DMS153 (cell line): ENCODE measurements at regions not wholly inside any gene's neighbourhood (a gene's known extent, or its start where the extent isn't known, plus 50 kb on each side); places are given as distances from the start of the nearest gene placed in this dataset.
"Not testable (repeated sequence)": the region's sequence is repeated elsewhere in the genome, so short reads cannot be mapped to it uniquely, and the experiment has no call there.

Source experiments
- DNase-seq: peaks from one replicate; lab custom pipeline; 2025; lab: John Stamatoyannopoulos, UW

DNA sequence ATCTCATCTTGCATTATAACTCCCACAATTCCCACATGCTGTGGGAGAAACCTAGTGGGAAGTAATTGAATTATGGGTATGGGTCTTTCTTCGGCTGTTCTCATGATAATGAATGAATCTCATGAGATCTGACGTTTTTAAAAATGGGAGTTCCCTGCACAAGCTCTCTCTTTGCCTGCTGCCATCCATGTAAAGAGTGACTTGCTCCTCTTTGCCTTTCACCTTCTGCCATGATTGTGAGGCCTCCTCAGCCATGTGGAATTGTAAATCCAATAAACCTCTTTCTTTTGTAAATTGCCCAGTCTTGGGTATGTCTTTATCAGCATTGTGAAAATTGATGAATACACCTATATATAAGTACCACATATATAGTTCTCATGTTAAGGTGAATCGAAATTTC lies 961.7 kb upstream of the COX7C start:
- DNase-seq = no peak

DNA sequence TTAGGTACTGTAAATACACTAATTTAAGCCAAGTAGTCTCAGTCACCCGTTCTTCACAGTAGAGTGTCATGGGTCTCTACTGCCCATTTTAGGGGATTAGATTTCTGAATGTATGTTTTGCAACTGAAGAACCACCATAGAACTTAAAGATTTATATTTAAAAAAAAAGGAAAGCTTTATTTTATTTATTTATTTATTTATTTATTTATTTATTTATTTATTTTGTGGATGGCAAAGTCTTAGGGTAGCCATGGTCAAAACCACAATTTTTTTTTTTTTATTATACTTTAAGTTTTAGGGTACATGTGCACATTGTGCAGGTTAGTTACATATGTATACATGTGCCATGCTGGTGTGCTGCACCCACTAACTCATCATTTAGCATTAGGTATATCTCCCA lies 960.4 kb upstream of the COX7C start:
- not testable (repeated sequence) for DNase-seq

DNA sequence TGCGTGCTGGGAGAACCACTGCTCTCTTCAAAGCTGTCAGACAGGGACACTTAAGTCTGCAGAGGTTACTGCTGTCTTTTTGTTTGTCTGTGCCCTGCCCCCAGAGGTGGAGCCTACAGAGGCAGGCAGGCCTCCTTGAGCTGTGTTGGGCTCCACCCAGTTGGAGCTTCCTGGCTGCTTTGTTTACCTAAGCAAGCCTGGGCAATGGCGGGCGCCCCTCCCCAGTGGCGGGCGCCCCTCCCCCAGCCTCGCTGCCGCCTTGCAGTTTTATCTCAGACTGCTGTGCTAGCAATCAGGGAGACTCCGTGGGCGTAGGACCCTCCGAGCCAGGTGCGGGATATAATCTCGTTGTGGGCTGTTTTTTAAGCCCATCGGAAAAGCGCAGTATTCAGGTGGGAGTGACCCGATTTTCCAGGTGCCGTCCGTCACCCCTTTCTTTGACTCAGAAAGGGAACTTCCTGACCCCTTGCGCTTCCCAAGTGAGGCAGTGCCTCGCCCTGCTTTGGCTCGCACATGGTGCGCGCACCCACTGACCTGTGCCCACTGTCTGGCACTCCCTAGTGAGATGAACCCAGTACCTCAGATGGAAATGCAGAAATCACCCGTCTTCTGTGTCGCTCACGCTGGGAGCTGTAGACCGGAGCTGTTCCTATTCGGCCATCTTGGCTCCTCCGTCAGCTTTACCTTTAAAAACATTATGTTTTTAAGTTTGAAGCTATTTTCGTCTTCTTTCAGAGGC lies 954.6 kb upstream of the COX7C start:
- not testable (repeated sequence) for DNase-seq

DNA sequence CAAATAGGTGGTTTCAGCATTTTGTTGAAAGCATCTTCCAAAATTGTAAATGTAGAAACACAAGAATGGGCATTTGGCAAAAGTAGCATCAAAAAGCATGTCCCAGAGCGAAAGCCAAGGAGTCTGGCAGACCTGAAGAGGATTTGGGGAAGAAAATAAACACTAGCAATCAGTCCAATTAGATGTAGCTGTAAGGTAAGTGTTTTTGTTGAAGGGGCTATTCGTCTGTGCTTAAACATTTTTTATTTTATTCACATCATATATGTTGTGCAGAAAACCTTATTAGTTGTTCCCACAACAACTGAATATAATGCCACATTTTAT lies 954.1 kb upstream of the COX7C start:
- DNase-seq = no peak

DNA sequence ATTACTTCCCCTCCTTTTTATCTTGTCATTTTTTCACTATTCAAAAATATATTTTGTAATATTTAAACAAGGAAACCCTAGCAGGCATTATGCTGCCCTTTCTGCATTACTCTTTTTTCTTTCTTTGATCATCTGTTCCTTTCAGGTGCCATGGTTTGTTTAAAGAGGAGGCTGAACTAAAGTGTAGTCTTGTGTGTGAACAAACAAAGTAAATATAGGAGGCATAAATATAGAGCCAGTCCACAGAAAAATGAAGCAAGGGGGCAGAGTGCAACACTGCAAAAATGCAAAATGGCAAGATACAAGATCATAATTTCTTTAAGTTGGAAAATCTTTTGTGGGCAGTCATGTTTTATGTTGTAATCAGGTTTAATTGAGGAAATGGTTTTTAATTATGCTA lies 947.3 kb upstream of the COX7C start:
- DNase-seq = no peak

- no peak for DNase-seq
Observed at GRCh38 chr5:85671223-85671970, 946.3 kb upstream of the COX7C start.

DNA sequence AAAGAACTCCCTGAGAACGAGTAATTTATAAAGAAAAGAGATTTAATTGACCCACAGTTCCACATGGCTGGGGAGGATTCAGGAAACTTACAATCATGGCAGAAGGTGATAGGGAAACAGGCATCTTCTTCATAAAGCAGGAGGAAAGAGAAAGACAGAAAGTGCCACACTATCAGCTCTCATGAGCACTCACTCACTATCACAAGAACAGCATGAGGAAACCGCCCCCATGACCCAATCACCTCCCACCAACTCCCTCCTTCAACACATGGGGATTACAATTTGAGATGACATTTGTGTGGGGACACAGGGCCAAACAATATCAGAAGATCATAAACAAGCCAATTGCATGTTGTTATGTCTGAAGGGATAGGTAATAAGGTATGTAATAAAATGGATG lies 935.9 kb upstream of the COX7C start:
- no peak for DNase-seq

GRCh38 chr5:85684351-85684750 lies 933.4 kb upstream of the COX7C start:
- no peak for DNase-seq

DNA sequence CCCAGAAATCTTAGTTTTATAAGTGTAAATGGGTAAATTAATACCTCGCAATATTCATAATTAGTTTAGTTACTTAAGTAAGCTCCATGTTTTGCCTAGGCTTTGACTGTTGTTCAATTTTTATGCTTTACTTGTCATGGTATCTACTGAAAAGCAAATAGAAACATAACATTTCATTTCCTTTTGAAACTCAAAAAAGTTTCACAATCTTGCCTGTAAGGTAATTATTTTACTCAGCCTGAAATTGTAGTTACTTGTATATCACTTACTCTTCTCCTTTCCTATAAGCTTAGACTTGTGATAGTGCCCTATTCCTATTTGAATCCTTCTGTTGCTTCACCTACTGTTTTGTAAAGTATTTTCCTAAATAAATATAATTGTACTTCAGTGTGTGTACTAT lies 914.4 kb upstream of the COX7C start:
- DNase-seq = no peak

- no peak for DNase-seq
Observed at GRCh38 chr5:85709728-85710127, 908.0 kb upstream of the COX7C start.

DNA sequence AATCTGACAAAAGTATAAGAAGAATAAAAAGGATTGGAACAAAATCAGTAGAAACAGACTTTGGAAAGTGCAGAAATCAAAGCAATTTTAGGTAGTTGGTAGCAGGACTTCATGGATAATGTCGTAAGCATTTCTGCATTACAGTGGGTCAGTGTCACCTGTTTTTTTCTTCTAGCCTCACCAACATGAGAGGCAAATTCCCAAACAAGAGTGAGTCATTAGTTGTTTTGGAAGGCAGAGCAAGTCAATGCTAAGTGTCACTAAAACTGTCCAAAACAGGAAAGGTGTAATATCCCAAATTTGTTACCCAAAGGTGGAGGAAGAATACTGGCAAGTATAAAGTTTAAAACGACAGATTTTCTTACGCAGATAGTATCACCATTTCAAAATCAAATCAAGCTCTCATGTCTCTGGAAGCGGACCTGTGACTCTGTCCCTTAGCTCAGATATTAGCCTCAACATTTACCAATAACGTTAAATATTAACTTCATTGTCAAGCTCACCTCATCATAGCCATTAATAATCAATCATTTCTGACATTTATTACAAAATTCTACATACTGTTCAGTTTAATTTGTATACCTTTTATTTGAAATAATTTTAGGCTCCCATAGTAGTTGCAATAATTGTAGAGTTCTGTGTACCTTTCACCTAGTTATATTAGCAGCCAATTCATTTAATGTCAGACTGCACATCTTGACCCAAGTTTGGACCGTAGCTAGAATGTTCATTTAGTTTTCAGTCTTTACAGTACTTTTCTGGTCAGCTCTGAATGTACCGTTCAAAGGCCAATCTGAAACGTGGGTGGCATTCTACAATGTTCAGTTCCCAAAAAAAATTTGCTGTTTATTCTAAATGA lies 901.2 kb upstream of the COX7C start:
- DNase-seq = no peak

GRCh38 chr5:85717203-85717563 lies 900.6 kb upstream of the COX7C start:
- no peak for DNase-seq

DNA sequence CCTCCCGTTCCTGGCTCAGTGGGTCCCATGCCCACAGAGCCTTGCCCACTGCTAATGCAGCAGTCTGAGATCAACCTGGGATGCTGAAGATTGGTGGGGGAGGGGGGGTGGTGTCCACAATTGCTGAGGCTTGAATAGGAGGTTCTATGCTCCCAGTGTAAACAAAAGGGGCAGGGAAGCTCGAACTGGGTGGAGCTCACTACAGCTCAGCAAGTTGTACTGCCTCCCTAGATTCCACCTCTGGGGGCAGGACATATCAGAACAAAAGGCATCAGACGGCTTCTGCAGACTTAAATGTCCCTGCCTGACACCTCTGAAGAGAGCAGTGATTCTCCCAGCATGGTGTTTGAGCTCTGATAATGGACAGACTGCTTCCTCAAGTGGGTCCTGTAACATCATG lies 885.6 kb upstream of the COX7C start:
- no peak for DNase-seq

DNA sequence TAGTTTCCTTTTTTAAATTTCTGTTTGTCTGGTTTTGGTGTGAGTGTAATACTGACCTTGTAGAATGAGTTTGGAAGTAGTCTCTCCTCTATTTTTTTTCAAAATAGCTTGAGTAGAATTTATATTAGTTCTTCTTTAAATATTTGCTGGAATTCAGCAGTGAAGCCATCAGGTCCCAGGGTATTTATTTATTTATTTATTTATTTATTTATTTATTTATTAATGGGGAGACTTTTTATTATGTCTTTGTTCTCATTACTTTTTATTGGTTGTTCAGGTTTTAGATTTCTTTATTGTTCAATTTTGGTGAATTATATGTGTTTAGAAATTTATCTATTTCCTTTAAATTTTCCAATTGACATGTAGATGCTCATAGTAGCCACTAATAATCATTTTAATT lies 875.8 kb upstream of the COX7C start:
- no peak for DNase-seq

GRCh38 chr5:85760519-85760918 lies 857.2 kb upstream of the COX7C start:
- DNase-seq = no peak

GRCh38 chr5:85769347-85769746 lies 848.4 kb upstream of the COX7C start:
- no peak for DNase-seq

- DNase-seq = no peak
Observed at GRCh38 chr5:85784746-85785145, 833.0 kb upstream of the COX7C start.

DNA sequence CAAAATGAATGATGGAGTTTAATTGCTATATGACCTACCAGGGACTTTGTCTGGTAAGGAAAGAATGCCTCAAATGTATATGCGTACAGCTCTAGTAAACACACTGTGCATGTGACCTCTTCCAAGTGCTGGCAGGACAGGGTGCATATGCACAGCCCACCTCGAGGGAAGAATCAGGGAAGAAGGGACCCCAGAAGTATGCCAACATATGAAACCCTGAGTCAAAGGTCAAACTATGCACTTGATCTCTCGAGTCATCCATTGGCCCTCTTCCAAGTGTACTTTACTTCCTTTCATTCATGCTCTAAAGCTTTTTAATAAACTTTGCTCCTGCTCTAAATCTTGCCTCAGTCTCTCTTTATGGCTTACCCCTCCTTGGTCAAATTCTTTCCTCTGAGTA lies 804.6 kb upstream of the COX7C start:
- no peak for DNase-seq

DNA sequence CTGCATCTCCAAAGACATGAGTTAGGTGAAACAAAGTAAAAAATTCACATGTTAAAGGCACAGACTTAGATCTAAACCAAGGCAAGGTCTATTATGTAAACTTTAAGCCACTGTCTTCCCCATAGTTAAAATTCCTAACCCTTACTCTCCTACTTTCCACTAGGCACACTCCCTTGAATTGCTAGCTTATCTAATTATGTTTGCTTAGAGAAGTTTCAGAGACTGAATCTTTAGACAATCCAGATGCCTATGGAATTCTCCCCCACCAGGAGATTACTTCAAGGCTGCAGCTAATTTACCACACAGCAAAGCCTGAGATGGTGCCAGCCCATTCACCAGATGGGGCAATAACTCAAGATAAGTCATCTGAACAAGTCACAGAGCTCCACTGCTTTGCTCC lies 803.1 kb upstream of the COX7C start:
- DNase-seq = no peak

DNA sequence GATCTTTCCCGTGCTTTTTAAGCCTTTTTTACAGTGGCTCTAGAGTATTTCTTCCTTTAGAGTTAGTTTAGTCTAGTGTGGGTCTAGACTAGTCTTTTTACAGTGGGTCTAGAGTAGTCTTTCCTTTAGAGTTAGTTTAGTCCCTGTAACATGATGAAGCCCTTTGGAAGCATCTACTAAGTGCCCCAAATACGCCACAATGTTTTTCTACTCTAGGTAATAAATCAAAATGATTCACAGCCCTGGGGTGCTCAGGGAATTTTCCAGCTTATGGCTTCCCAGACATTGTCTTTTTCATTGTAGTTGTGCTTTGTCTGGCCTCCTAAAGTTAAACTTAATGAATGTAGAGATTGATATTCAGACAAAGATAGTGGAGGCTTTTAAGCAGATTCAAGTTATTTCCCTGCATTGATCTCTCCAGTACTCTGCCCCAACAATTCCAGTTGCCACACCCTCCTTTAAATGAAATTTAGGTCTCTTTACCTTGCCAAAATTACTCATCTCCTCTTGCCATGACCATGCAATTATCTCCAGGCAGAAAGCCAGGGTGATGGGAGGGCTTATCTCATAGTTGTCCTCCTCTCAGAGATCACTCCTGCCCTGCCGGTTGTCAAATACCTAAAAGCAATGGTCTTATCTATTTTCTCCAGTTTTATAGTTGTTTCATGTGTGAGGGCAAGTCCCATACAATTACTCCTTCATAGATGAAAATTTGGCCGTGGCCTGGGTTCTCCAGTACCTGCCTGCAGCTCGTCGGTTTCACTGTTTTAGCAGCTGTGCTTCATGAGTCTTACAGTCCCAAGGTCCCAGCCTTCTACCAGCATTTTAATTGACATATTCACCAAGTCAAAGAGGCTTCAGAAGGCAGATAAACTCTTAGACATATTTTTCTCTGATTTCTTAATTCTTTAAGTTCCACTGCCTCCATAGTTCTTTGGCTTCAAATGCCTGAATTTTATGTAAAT lies 794.0 kb upstream of the COX7C start:
- DNase-seq = no peak

DNA sequence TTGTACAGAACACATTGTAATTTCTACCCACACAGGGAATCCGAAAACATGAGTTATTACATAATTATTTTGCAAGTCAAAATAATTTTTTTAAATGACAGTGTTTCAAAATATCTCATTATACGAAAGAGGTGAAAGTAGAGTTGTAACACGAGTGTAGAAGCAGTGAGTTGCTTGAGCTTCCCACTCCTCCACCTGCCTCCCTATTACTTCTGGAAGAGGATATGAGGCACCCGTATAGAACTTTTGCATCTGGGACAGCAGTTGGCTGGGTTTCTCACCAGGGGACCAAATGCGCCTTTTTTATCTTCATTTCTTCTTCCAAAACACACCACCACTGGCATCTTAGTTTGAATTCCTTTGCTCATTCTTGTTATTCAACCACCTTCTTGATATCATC lies 779.0 kb upstream of the COX7C start:
- DNase-seq = no peak

DNA sequence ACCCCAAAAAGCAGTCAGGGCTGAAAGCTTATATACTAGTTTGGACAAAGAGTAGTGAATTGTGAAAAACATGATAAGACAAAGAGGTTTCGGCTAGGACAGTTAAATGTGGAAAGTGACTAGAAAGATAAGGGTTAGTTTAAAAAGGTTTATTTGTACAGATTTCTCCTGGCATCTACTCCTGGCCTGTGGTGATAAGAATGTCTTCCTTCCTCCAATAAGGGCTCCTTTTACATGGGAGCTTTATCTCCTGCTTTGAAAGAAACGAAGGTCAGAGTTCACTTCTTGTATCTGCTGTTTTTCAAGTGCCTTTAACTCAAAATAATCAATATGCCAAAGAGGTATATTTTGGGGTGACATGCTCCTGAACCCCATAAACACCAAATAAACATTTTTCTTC lies 776.1 kb upstream of the COX7C start:
- no peak for DNase-seq
